Ovary (tissue), 3 donors: ENCODE measurements at regions not wholly inside any gene's neighbourhood (a gene's known extent, or its start where the extent isn't known, plus 50 kb on each side); places are given as distances from the start of the nearest gene placed in this dataset.

Experiments
- CTCF ChIP-seq, 3 donors: fragments of 450-650 bp in 2 of 3; fragments of 200-600 bp in 1 of 3; IDR thresholded peaks; one replicate each; pipeline versions ENCODE4 v1.5.1 to v1.8.0; 2016 to 2022; ENCODE audit warnings: antibody characterized with exemption in 3 of 3, mild to moderate bottlenecking in 1 of 3
- EP300 ChIP-seq: sonication (generic); formaldehyde crosslinking; IDR thresholded peaks from one replicate; pipeline ENCODE4 v1.6.1; 2017; ENCODE audit warnings: antibody characterized with exemption
- donor health status: DM: no; HTN: no; CAD: no.

DNA sequence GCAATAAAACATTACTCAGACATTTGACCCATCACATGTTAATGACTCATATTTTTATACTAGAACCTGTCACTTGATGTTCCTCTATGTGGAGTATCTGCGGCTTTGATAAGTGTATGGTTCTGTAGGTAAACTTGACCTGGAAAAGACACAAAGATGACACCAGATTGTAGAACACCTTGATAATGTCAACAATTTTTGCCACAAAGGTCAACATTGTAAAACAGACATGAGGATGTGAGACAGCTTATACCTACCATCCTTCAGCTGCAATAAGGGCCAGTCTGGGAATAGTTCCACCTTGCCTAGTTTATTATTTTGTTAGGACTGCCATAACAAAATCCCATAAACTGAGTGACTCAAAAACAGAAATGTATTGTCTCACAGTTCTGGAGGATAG, 202.4 kb downstream of the LMBRD1 start:
- TF ChIP-seq EP300 (no peak), CTCF (IDR thresholded peaks at IDR 0.05) (no peak)
